NCI-H510A (cell line): ENCODE measurements at regions not wholly inside any gene's neighbourhood (a gene's known extent, or its start where the extent isn't known, plus 50 kb on each side); places are given as distances from the start of the nearest gene placed in this dataset.
"Not testable (repeated sequence)": the region's sequence is repeated elsewhere in the genome, so short reads cannot be mapped to it uniquely, and the experiment has no call there.

Experiments used
- DNase-seq: peaks from one replicate; lab custom pipeline; 2025; lab: John Stamatoyannopoulos, UW

DNA sequence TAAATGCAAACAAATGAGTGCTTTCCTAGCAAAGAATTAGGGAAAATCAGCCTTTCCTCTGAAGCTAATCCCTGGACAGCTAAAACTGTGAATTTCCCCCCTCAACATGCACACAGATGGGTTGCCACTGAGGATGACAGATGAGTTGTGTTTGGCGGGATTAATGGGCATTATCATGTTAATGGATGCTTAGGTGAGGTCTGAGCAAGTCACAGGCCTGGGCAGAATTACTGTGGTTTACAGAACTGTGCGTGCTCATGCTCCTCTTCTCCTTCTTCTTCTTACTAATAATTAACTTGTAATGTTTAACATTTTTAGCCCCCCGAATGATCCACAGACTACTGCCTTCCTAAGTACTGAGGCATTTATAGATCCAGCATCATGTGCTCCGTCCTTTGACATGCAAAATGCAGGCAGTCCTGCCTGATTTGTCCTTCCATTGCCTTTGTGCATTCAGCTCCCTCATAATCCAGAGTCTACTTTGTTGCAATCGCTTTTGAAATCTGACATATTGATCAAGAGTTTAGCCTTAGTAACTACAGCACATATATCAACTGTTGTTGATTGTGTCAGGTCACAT lies 753.4 kb upstream of the MMS22L start:
- no peak for DNase-seq

- no peak for DNase-seq
These were observed 754.6 kb upstream of the MMS22L start for GRCh38 chr6:98037571-98037970.

- DNase-seq: no peak
These were observed 756.4 kb upstream of the MMS22L start for GRCh38 chr6:98039443-98039842.

DNA sequence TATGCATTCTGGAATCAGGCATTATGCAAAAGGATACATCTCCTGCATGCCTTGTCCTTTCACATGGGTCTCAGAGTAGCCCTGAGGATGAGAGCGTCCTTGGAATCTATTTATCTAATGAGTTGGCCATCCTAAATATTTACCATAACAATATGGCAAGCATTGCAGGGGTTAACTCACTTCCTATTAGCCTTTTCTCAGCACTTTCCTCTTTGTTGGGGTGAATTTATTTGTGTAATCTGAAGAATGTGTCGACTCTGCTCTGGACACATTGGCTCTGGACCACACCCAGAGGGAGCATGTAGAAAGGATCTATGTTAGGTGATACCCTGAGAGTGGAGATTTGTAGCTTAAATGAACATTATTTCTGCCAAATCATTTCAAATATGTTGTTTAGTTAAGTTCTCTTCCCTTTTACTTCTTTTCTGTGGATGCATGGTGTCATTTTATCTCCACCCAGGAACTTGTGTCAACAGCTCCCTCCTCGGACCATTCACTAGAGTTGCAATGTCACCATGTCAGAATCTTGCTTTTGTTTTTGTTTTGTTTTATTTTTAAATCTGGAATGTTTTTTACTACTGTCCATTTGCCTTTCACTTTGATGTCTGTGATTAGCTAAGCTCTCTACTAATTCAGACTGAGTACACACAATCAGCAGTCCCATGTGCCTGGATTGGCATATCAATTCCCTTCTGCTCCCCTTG lies 757.0 kb upstream of the MMS22L start:
- no peak for DNase-seq

DNA sequence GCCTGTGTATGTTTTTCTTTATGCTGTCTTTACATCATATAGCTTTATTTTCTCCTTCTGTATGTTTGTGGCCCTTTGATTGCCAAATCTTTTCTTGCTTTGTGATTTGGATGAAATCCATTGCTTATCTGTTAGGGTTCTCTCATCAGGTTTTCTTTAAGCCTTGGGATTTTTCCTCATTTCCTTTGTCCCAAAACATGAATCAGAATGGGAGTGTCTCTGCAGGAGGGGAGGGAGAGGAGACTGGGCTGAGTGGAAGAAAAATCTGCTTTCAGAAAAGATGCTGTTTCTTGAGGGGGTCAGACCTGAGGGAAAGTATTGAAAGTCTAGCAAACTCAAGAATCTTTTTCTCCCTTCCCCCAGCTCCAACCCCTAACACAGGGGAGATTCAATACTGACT lies 758.0 kb upstream of the MMS22L start:
- DNase-seq: no peak

- no peak for DNase-seq
These were observed 758.9 kb upstream of the MMS22L start for GRCh38 chr6:98041921-98042320.

DNA sequence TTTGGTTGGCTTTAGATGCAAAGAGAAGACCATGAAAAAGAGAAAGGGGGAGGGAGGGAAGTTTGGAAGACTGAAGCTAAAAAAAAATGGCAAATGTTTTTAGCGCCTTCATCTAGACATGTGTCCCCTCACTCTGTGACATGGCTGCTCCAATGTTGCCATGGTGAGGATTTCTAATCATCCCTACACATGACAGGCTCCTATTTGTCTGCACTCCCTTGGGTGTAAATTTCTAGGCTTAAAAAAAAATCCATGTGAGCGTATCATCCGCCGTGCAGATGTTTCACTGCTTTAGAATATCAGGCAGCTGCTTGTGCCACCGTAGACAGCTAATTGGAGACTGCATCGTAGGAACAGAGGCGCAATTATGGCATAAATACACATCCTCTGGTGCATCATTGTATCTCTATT lies 761.1 kb upstream of the MMS22L start:
- no peak for DNase-seq

GRCh38 chr6:98044791-98045470 lies 761.9 kb upstream of the MMS22L start:
- DNase-seq: no peak

DNA sequence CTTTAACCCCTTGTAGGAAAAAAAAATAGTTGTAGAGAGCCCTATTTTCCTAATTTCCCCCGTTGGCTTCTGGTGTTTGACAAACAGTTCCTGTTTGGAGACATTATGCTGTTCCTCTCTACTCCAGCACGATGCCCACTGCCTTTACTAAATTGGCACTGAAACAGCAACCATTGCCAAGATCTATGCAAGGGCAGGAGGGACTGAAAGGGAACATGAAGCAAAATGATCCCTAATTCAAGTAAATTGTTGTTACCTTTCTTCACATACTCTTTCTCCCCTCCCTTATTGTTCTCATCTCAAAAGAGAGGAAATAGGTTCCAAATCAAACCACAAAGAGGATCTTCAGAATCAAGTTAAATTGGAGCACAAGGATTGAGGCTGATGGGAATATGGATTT lies 764.1 kb upstream of the MMS22L start:
- no peak for DNase-seq

DNA sequence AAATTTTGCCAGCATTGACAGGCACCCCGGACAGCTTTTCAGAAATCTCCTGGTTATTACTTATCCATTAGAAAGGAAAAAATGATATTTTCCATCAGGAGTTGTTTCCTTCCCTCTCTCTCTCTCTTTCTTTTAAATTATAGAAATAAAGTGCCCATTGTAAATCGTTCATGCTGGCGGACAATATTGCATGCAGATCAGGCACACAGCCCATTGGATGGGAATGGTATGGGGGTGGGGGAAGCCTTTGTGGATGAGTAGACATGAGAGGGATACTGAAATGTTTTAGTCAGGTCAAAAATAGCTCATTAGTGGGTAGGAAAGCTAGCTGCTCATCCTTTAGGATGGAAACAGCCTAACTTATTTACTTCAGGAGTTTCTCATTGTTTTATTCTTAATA lies 764.9 kb upstream of the MMS22L start:
- DNase-seq: no peak

- no peak for DNase-seq
These were observed 771.4 kb upstream of the MMS22L start for GRCh38 chr6:98054453-98054852.

- DNase-seq: no peak
These were observed 773.9 kb upstream of the MMS22L start for GRCh38 chr6:98056955-98057354.

DNA sequence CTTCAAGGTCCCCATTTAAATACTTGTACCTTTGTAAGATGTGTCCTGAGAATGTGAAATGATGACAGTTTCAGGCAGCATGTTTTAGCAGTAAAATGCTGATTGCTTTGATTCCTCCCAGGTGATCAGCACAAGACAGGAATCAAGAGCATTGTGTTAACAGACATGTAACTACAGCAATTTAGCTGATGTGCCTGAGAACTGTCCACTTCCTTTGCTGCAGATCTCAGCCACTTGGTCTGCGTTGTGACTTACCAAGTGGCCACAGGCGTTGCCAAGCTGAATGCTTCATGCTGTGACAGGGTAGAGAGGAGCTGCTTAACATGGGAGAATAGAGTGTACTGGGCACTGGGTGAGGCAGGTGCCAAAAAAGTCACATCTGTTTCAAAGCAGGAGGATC lies 767.0 kb upstream of the POU3F2 start:
- no peak for DNase-seq

- not testable (repeated sequence) for DNase-seq
These were observed 745.8 kb upstream of the POU3F2 start for GRCh38 chr6:98088537-98088936.

- DNase-seq: no peak
These were observed 742.0 kb upstream of the POU3F2 start for GRCh38 chr6:98092331-98092730.

GRCh38 chr6:98094696-98095095 lies 739.7 kb upstream of the POU3F2 start:
- no peak for DNase-seq

DNA sequence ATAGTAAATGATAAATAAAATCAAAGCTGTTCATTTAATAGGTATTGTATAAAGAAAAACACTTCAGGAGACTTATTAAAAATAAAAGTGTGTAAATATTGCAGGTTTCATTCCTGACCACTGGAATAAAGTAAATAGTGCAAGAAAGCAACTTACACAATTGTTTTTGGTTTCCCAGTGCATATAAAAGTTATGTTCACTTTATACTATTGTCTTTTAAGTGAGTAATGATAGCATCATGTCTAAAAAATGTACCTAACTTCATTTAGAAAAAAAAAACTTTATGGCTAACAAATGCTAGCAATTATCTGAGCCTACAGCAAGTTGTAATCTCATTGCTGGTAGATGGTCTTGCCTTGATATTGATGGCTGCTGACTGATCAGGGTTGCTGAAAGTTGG lies 726.6 kb upstream of the POU3F2 start:
- no peak for DNase-seq

- no peak for DNase-seq
These were observed 717.9 kb upstream of the POU3F2 start for GRCh38 chr6:98116455-98116854.

GRCh38 chr6:98117068-98117467 lies 717.3 kb upstream of the POU3F2 start:
- DNase-seq: no peak

GRCh38 chr6:98118397-98119045 lies 715.9 kb upstream of the POU3F2 start:
- DNase-seq: no peak

GRCh38 chr6:98124171-98124570 lies 710.2 kb upstream of the POU3F2 start:
- no peak for DNase-seq

- no peak for DNase-seq
These were observed 702.9 kb upstream of the POU3F2 start for GRCh38 chr6:98131290-98131990.
